ENCODE measurements at regions not wholly inside any gene's neighbourhood (a gene's known extent, or its start where the extent isn't known, plus 50 kb on each side); places are given as distances from the start of the nearest gene placed in this dataset.

DNA sequence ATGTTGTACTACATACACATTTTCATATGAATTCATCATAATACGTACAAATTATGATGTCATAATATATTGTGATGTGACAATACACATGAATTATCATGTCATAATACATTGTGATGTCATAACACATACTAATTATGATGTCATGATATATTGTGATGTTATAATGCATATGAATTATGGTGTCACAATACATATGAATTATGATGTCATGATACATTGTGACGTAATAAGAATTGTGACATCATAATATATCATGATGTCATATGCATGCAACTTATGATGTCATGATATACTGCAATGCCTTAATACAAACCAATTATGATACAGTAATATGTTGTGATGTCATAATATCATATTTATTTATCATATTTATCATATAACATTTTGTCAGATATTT lies 2074.3 kb downstream of the TP53TG3F start (continued):
- TF ChIP-seq, protein P1, sequence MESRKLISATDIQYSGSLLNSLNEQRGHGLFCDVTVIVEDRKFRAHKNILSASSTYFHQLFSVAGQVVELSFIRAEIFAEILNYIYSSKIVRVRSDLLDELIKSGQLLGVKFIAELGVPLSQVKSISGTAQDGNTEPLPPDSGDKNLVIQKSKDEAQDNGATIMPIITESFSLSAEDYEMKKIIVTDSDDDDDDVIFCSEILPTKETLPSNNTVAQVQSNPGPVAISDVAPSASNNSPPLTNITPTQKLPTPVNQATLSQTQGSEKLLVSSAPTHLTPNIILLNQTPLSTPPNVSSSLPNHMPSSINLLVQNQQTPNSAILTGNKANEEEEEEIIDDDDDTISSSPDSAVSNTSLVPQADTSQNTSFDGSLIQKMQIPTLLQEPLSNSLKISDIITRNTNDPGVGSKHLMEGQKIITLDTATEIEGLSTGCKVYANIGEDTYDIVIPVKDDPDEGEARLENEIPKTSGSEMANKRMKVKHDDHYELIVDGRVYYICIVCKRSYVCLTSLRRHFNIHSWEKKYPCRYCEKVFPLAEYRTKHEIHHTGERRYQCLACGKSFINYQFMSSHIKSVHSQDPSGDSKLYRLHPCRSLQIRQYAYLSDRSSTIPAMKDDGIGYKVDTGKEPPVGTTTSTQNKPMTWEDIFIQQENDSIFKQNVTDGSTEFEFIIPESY (IDR thresholded peaks at IDR 0.05; ENCODE audit: extremely low read depth, insufficient replicate concordance, low read length), result no peak

DNA sequence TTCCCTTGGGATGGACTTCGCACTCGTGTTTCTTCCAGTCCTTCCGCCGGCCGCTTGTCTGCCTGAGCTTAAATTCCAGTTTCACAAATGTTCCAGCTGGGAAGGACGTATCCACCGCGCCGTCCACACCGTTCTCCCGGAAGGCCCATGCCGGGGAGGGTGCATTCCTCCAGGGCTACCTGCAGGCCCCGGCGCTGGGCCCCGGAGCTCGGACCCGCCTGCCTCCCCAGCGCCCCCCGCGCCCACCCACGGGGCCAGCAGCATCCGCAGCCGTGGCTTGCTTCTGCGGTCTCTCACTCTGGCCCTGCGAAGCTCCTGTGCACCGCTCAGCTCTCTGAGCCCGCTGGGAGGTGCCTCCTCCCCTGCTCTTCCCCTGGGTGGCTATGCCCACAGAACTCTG lies 2084.1 kb downstream of the TP53TG3F start:
- ChIA-PET POLR2A (no interaction called here), CTCF (no interaction called here), RAD21 (ENCODE audit: low non-redundant PET in 1 of 2, low total read pairs in 2 of 2, uncharacterized antibody in 2 of 2, unreplicated experiment in 2 of 2) (no interaction called here)
- Histone ChIP-seq H3K36me3 (ENCODE audit: control insufficient read depth in 1 of 2, insufficient read depth in 2 of 2, low read length in 2 of 2) (no peaks in the 10 kb centered on the region), H3K9ac (ENCODE audit: low read length) (no peak overlapping the region), H4K20me1 (ENCODE audit: insufficient read depth) (no peaks in the 10 kb centered on the region), H3K9me2 (ENCODE audit: insufficient read depth) (no peaks in the 10 kb centered on the region), H3K79me2 (ENCODE audit: insufficient read depth, low read length) (no peaks in the 10 kb centered on the region), H3K27me3 (ENCODE audit: insufficient read depth, low read length) (no peaks in the 10 kb centered on the region), H3K27ac (ENCODE audit: low read depth, low read length) (no peak overlapping the region), H3K4me1 (ENCODE audit: control insufficient read depth in 1 of 2, insufficient read depth in 2 of 2, low read length in 2 of 2) (no peaks in the 10 kb centered on the region), H3K4me2 (ENCODE audit: low read length) (no peak overlapping the region), H3K9me3 (ENCODE audit: control insufficient read depth in 1 of 2, insufficient read depth in 1 of 2, low read depth in 1 of 2, low read length in 2 of 2) (no peaks in the 10 kb centered on the region; a peak in 1 of 4 replicates), H2AFZ (ENCODE audit: low read depth, low read length, poor library complexity, severe bottlenecking) (no peak overlapping the region), H3K4me3 (replicated peaks in 1 of 2; ENCODE audit: low read depth in 1 of 2, low read length in 2 of 2) (no peak overlapping the region)
- ATAC-seq, result no peak
- DNase-seq (ENCODE audit: low read depth, low spot score), result no peak
- no peak for TF ChIP-seq JUND (IDR thresholded peaks at IDR 0.05)
- TF ChIP-seq SP1 (IDR thresholded peaks at IDR 0.05; ENCODE audit: low read depth), result no peak
- TF ChIP-seq EZH2 (IDR thresholded peaks at IDR 0.05), result no peak
- TF ChIP-seq, protein P2, sequence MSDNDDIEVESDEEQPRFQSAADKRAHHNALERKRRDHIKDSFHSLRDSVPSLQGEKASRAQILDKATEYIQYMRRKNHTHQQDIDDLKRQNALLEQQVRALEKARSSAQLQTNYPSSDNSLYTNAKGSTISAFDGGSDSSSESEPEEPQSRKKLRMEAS (IDR thresholded peaks at IDR 0.05), result no peak
- no peak for TF ChIP-seq FOSL1 (IDR thresholded peaks at IDR 0.05; ENCODE audit: low read depth)
- TF ChIP-seq SIN3A (IDR thresholded peaks at IDR 0.05; ENCODE audit: low read depth), result no peak
- TF ChIP-seq, protein P3, sequence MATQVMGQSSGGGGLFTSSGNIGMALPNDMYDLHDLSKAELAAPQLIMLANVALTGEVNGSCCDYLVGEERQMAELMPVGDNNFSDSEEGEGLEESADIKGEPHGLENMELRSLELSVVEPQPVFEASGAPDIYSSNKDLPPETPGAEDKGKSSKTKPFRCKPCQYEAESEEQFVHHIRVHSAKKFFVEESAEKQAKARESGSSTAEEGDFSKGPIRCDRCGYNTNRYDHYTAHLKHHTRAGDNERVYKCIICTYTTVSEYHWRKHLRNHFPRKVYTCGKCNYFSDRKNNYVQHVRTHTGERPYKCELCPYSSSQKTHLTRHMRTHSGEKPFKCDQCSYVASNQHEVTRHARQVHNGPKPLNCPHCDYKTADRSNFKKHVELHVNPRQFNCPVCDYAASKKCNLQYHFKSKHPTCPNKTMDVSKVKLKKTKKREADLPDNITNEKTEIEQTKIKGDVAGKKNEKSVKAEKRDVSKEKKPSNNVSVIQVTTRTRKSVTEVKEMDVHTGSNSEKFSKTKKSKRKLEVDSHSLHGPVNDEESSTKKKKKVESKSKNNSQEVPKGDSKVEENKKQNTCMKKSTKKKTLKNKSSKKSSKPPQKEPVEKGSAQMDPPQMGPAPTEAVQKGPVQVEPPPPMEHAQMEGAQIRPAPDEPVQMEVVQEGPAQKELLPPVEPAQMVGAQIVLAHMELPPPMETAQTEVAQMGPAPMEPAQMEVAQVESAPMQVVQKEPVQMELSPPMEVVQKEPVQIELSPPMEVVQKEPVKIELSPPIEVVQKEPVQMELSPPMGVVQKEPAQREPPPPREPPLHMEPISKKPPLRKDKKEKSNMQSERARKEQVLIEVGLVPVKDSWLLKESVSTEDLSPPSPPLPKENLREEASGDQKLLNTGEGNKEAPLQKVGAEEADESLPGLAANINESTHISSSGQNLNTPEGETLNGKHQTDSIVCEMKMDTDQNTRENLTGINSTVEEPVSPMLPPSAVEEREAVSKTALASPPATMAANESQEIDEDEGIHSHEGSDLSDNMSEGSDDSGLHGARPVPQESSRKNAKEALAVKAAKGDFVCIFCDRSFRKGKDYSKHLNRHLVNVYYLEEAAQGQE (IDR thresholded peaks at IDR 0.05; ENCODE audit: low read depth), result no peak
- no peak for TF ChIP-seq POLR2A (IDR thresholded peaks at IDR 0.05; ENCODE audit: borderline replicate concordance, extremely low read depth, insufficient read depth, insufficient read length)
- no peak for TF ChIP-seq CEBPB (IDR thresholded peaks at IDR 0.05; ENCODE audit: low read depth)
- TF ChIP-seq, protein P4, sequence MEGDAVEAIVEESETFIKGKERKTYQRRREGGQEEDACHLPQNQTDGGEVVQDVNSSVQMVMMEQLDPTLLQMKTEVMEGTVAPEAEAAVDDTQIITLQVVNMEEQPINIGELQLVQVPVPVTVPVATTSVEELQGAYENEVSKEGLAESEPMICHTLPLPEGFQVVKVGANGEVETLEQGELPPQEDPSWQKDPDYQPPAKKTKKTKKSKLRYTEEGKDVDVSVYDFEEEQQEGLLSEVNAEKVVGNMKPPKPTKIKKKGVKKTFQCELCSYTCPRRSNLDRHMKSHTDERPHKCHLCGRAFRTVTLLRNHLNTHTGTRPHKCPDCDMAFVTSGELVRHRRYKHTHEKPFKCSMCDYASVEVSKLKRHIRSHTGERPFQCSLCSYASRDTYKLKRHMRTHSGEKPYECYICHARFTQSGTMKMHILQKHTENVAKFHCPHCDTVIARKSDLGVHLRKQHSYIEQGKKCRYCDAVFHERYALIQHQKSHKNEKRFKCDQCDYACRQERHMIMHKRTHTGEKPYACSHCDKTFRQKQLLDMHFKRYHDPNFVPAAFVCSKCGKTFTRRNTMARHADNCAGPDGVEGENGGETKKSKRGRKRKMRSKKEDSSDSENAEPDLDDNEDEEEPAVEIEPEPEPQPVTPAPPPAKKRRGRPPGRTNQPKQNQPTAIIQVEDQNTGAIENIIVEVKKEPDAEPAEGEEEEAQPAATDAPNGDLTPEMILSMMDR (IDR thresholded peaks at IDR 0.05 in 2 of 3, conservative IDR thresholded peaks at IDR 0.05 in 1 of 3; ENCODE audit: borderline replicate concordance in 1 of 3, insufficient read depth in 1 of 3, low read depth in 2 of 3, low read length in 2 of 3), result no peak
- TF ChIP-seq POLR2AphosphoS5 (IDR thresholded peaks at IDR 0.05; ENCODE audit: low read depth, low read length), result no peak
- TF ChIP-seq, protein P1 (IDR thresholded peaks at IDR 0.05; ENCODE audit: extremely low read depth, insufficient replicate concordance, low read length), result no peak
- no peak for TF ChIP-seq ELF1 (IDR thresholded peaks at IDR 0.05; ENCODE audit: borderline replicate concordance, low read depth)
- TF ChIP-seq EZH2phosphoT487 (IDR thresholded peaks at IDR 0.05; ENCODE audit: borderline replicate concordance), result no peak
- TF ChIP-seq ZFX (IDR thresholded peaks at IDR 0.05), result no peak
- TF ChIP-seq TCF7L2 (IDR thresholded peaks at IDR 0.05; ENCODE audit: borderline replicate concordance, extremely low read depth, insufficient read depth, insufficient read length), result no peak
- no peak for TF ChIP-seq RAD21 (IDR thresholded peaks at IDR 0.05; ENCODE audit: low read depth)
- BruUV-seq (replicated peaks), result no TSS peak
- intact Hi-C loops (cut with micrococcal nuclease), result no loop called here

Data from HCT116 (cell line).